Caco-2 (cell line): ENCODE measurements at regions not wholly inside any gene's neighbourhood (a gene's known extent, or its start where the extent isn't known, plus 50 kb on each side); places are given as distances from the start of the nearest gene placed in this dataset.

Experiments
- BruUV-seq: library from RNA; stranded (reverse); fragments of 400-500 nt; replicated peaks from 2 replicates; lab custom pipeline; 2021; lab: Mats Ljungman, UMichigan
- CTCF ChIA-PET: fragments of 300-600 bp; sonication (Branson Sonifier 250); formaldehyde crosslinking; loops from one replicate; lab custom pipeline; 2022; ENCODE audit warnings: antibody characterized with exemption; lab: Charles Lee
- POLR2A ChIA-PET: fragments of 300-600 bp; sonication (Branson Sonifier 250); formaldehyde crosslinking; loops from one replicate; lab custom pipeline; 2022; ENCODE audit warnings: antibody characterized with exemption; lab: Charles Lee
- DNase-seq, 2 experiments: peaks; one replicate each; pipeline versions ENCODE4 v3.0.0 to v3.0.0-alpha.2; 2020 to 2022
- H3K27me3 ChIP-seq: replicated peaks from 2 replicates; pipeline ENCODE4 v1.6.0; 2011; ENCODE audit warnings: low read length; ENCODE audit not compliant: control insufficient read depth, insufficient read depth
- H3K36me3 ChIP-seq: 2 replicates; pipeline ENCODE4 v1.5.1; 2011; ENCODE audit warnings: low read length; ENCODE audit not compliant: control insufficient read depth, insufficient read depth
- H3K4me1 ChIP-seq: fragments of 250-450 bp; sonication (Bioruptor Pico); 2 replicates; pipeline ENCODE4 v1.5.1; 2020; ENCODE audit warnings: mild to moderate bottlenecking
- H3K4me3 ChIP-seq: 2 replicates; pipeline ENCODE4 v1.5.1; 2011; ENCODE audit warnings: low read depth, mild to moderate bottlenecking, control low read depth, low read length
- H3K9me3 ChIP-seq: fragments of 250-450 bp; sonication (Bioruptor Pico); 2 replicates; pipeline ENCODE4 v1.5.1; 2020; ENCODE audit warnings: mild to moderate bottlenecking, moderate library complexity
- H3K27ac Mint-ChIP-seq: one replicate; pipeline ENCODE4 v1.8.0; 2022; ENCODE audit warnings: mixed read lengths; ENCODE audit not compliant: unreplicated experiment
- H3K27me3 Mint-ChIP-seq: one replicate; pipeline ENCODE4 v1.8.0; 2022; ENCODE audit warnings: mixed read lengths; ENCODE audit not compliant: insufficient read depth, unreplicated experiment
- H3K36me3 Mint-ChIP-seq: one replicate; pipeline ENCODE4 v1.8.0; 2022; ENCODE audit warnings: mild to moderate bottlenecking, mixed read lengths; ENCODE audit not compliant: insufficient read depth, unreplicated experiment
- H3K4me1 Mint-ChIP-seq: one replicate; pipeline ENCODE4 v1.8.0; 2022; ENCODE audit warnings: low read depth, mixed read lengths; ENCODE audit not compliant: unreplicated experiment
- H3K4me3 Mint-ChIP-seq: one replicate; pipeline ENCODE4 v1.8.0; 2022; ENCODE audit warnings: mild to moderate bottlenecking, moderate library complexity, mixed read lengths; ENCODE audit not compliant: unreplicated experiment
- H3K9me3 Mint-ChIP-seq: one replicate; pipeline ENCODE4 v1.8.0; 2022; ENCODE audit warnings: mixed read lengths; ENCODE audit not compliant: unreplicated experiment
- CTCF ChIP-seq, 2 experiments: fragments of 200-600 bp in 1 of 2; IDR thresholded peaks; 1 replicate in 1 of 2; 2 replicates in 1 of 2; pipeline versions ENCODE4 v1.5.1 to v1.8.0; 2011 to 2022; ENCODE audit warnings: antibody characterized with exemption in 1 of 2, control low read depth in 1 of 2, inconsistent platforms in 1 of 2, low read depth in 1 of 2, low read length in 1 of 2, mild to moderate bottlenecking in 1 of 2, moderate library complexity in 1 of 2; ENCODE audit not compliant: insufficient read depth in 1 of 2, severe bottlenecking in 1 of 2, unreplicated experiment in 1 of 2
- intact Hi-C: fragments of 100-400 bp; cut with micrococcal nuclease; formaldehyde crosslinking; loops from one replicate; pipeline ENCODE4 v1.10.0; 2022; ENCODE audit not compliant: unreplicated experiment

GRCh38 chr2:189291460-189291859, 111.9 kb upstream of the COL5A2 start:
- H3K27ac Mint-ChIP-seq: no peak overlapping the region
- no peak overlapping the region for H3K4me3 Mint-ChIP-seq
- H3K36me3 ChIP-seq: no peaks in the 10 kb centered on the region
- intact Hi-C loops: no loop called here
- POLR2A ChIA-PET: no interaction called here
- no TSS peak for BruUV-seq
- peaks cover 17% of the 10 kb centered on the region for H3K9me3 Mint-ChIP-seq
- H3K27me3 Mint-ChIP-seq: no peaks in the 10 kb centered on the region
- H3K36me3 Mint-ChIP-seq: no peaks in the 10 kb centered on the region
- CTCF ChIA-PET: no interaction called here
- H3K27me3 ChIP-seq: no peaks in the 10 kb centered on the region
- no peak for TF ChIP-seq CTCF (IDR thresholded peaks at IDR 0.05; ENCODE audit: insufficient read depth in 1 of 2, low read depth in 1 of 2, low read length in 1 of 2, severe bottlenecking in 1 of 2, unreplicated experiment in 1 of 2)
- peaks cover 10% of the 10 kb centered on the region for H3K4me1 Mint-ChIP-seq
- no peak for DNase-seq
- H3K4me1 ChIP-seq: peaks cover 5% of the 10 kb centered on the region; the same call in 1 of the 2 replicates
- peaks cover 12% of the 10 kb centered on the region for H3K9me3 ChIP-seq
- H3K4me3 ChIP-seq: no peak overlapping the region

GRCh38 chr2:189293164-189293563, 113.6 kb upstream of the COL5A2 start:
- no peak overlapping the region for H3K4me3 ChIP-seq
- no peak for TF ChIP-seq CTCF (IDR thresholded peaks at IDR 0.05; ENCODE audit: insufficient read depth in 1 of 2, low read depth in 1 of 2, low read length in 1 of 2, severe bottlenecking in 1 of 2, unreplicated experiment in 1 of 2)
- peaks cover 3% of the 10 kb centered on the region; the same call in 1 of the 2 replicates for H3K4me1 ChIP-seq
- no peaks in the 10 kb centered on the region for H3K27me3 Mint-ChIP-seq
- no peak overlapping the region for H3K27ac Mint-ChIP-seq
- ChIA-PET CTCF (no interaction called here), POLR2A (no interaction called here)
- peaks cover 4% of the 10 kb centered on the region for H3K4me1 Mint-ChIP-seq
- H3K9me3 Mint-ChIP-seq: peaks cover 19% of the 10 kb centered on the region
- intact Hi-C loops: no loop called here
- H3K36me3 ChIP-seq: no peaks in the 10 kb centered on the region
- no peaks in the 10 kb centered on the region for H3K36me3 Mint-ChIP-seq
- no TSS peak for BruUV-seq
- DNase-seq: no peak
- peaks cover 12% of the 10 kb centered on the region for H3K9me3 ChIP-seq
- H3K27me3 ChIP-seq: no peaks in the 10 kb centered on the region
- no peak overlapping the region for H3K4me3 Mint-ChIP-seq

GRCh38 chr2:189297446-189297845, 117.9 kb upstream of the COL5A2 start:
- no peaks in the 10 kb centered on the region for H3K27me3 Mint-ChIP-seq
- intact Hi-C loops: no loop called here
- Histone ChIP-seq H3K27me3 (no peaks in the 10 kb centered on the region), H3K4me3 (no peak overlapping the region), H3K36me3 (no peaks in the 10 kb centered on the region), H3K4me1 (peaks cover 4% of the 10 kb centered on the region; the same call in 1 of the 2 replicates), H3K9me3 (no peaks in the 10 kb centered on the region)
- TF ChIP-seq CTCF (IDR thresholded peaks at IDR 0.05; ENCODE audit: insufficient read depth in 1 of 2, low read depth in 1 of 2, low read length in 1 of 2, severe bottlenecking in 1 of 2, unreplicated experiment in 1 of 2): no peak
- ChIA-PET CTCF (no interaction called here), POLR2A (no interaction called here)
- no peaks in the 10 kb centered on the region for H3K36me3 Mint-ChIP-seq
- H3K4me3 Mint-ChIP-seq: no peak overlapping the region
- H3K27ac Mint-ChIP-seq: no peak overlapping the region
- peaks cover 5% of the 10 kb centered on the region for H3K4me1 Mint-ChIP-seq
- H3K9me3 Mint-ChIP-seq: peaks cover 10% of the 10 kb centered on the region
- BruUV-seq: no TSS peak
- no peak for DNase-seq
